PFSK-1 (cell line): ENCODE measurements at regions not wholly inside any gene's neighbourhood (a gene's known extent, or its start where the extent isn't known, plus 50 kb on each side); places are given as distances from the start of the nearest gene placed in this dataset.

Experiments
- FOXP2 ChIP-seq: optimal IDR thresholded peaks from 2 replicates; pipeline ENCODE3; 2011; ENCODE audit warnings: borderline replicate concordance, control low read depth, inconsistent platforms; ENCODE audit not compliant: insufficient read depth; ENCODE audit errors: extremely low read length, extremely low read depth
- POLR2AphosphoS5 ChIP-seq: IDR thresholded peaks from 2 replicates; pipeline ENCODE4 v1.6.1; 2012; ENCODE audit warnings: low read depth, mild to moderate bottlenecking, control low read depth, low read length, moderate library complexity
- SIN3A ChIP-seq: IDR thresholded peaks from 2 replicates; pipeline ENCODE4 v1.6.1; 2012; ENCODE audit warnings: mild to moderate bottlenecking, low read length, moderate library complexity, borderline replicate concordance; ENCODE audit not compliant: insufficient read depth
- TAF1 ChIP-seq: IDR thresholded peaks from 2 replicates; pipeline ENCODE4 v1.6.1; 2012; ENCODE audit warnings: low read length, control low read depth, borderline replicate concordance; ENCODE audit not compliant: insufficient read depth
- TF ChIP-seq, protein P1 (sequence below), 2 experiments: IDR thresholded peaks; 2 replicates each; pipeline versions ENCODE4 v1.6.1 to v1.8.0; 2011 to 2012; ENCODE audit warnings: low read depth in 2 of 2, low read length in 2 of 2, control low read depth in 1 of 2, inconsistent platforms in 1 of 2, mild to moderate bottlenecking in 1 of 2, moderate library complexity in 1 of 2; ENCODE audit not compliant: insufficient read depth in 1 of 2

DNA sequence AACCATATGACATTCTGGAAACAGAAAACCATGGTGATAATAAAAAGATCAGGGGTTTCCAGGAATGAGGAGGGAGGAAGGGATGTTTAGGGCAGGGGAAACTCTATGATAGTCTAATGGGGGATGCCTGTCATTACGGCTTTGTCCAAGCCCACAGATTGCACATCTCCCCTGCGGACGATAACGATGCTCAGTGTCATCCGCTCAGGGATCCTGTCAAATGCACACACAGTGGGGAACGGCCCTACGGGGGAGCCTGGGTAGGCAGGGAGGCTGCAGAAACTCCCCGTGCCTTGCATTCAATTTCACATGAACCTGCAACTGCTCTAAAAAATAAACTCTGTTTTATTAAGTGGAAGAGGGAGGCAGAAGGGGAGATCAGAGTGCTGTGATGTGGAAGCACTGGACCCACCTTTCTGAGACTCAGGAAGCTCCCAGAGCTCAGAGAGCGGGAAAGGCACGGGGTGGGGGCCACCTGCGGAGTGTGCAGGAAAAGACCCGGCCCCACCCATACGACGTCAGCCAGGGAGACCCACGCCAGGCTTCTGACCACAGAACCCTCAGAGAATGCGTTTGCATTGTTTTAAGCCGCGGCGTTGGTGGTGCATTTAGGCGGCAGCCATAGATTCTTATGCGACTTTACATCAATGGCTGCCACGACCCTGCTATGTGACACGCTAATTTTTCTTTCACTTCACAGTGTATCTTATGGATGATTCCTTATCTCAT, 543.5 kb downstream of the BRD1 start:
- no peak for TF ChIP-seq SIN3A
- no peak for TF ChIP-seq FOXP2
- TF ChIP-seq, protein P1, sequence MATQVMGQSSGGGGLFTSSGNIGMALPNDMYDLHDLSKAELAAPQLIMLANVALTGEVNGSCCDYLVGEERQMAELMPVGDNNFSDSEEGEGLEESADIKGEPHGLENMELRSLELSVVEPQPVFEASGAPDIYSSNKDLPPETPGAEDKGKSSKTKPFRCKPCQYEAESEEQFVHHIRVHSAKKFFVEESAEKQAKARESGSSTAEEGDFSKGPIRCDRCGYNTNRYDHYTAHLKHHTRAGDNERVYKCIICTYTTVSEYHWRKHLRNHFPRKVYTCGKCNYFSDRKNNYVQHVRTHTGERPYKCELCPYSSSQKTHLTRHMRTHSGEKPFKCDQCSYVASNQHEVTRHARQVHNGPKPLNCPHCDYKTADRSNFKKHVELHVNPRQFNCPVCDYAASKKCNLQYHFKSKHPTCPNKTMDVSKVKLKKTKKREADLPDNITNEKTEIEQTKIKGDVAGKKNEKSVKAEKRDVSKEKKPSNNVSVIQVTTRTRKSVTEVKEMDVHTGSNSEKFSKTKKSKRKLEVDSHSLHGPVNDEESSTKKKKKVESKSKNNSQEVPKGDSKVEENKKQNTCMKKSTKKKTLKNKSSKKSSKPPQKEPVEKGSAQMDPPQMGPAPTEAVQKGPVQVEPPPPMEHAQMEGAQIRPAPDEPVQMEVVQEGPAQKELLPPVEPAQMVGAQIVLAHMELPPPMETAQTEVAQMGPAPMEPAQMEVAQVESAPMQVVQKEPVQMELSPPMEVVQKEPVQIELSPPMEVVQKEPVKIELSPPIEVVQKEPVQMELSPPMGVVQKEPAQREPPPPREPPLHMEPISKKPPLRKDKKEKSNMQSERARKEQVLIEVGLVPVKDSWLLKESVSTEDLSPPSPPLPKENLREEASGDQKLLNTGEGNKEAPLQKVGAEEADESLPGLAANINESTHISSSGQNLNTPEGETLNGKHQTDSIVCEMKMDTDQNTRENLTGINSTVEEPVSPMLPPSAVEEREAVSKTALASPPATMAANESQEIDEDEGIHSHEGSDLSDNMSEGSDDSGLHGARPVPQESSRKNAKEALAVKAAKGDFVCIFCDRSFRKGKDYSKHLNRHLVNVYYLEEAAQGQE (IDR thresholded peaks at IDR 0.05; ENCODE audit: insufficient read depth in 1 of 2, low read depth in 2 of 2, low read length in 2 of 2), result no peak
- no peak for TF ChIP-seq TAF1
- no peak for TF ChIP-seq POLR2AphosphoS5

DNA sequence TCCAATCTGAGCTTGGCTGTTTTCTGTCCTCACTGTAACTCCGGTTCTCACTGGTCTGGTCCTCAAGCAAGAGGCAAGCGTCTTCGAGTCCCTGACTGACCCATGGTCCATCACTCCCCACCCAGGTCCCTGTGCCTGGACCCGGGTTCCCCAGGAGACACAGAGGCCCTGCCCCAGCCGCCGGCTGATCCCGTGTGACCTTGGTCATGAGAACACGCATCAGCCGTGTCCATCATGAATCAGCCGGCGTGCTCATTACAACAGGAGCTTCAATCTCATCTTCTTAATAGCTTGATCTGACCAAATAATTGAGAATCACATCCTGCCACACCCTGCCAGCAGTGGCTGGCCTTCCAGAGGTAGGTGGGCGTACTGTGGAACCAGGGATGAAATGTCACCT, 545.1 kb downstream of the BRD1 start:
- TF ChIP-seq POLR2AphosphoS5 (no peak), FOXP2 (no peak), TAF1 (no peak), SIN3A (no peak)
- TF ChIP-seq, protein P1 (IDR thresholded peaks at IDR 0.05; ENCODE audit: insufficient read depth in 1 of 2, low read depth in 2 of 2, low read length in 2 of 2), result no peak

DNA sequence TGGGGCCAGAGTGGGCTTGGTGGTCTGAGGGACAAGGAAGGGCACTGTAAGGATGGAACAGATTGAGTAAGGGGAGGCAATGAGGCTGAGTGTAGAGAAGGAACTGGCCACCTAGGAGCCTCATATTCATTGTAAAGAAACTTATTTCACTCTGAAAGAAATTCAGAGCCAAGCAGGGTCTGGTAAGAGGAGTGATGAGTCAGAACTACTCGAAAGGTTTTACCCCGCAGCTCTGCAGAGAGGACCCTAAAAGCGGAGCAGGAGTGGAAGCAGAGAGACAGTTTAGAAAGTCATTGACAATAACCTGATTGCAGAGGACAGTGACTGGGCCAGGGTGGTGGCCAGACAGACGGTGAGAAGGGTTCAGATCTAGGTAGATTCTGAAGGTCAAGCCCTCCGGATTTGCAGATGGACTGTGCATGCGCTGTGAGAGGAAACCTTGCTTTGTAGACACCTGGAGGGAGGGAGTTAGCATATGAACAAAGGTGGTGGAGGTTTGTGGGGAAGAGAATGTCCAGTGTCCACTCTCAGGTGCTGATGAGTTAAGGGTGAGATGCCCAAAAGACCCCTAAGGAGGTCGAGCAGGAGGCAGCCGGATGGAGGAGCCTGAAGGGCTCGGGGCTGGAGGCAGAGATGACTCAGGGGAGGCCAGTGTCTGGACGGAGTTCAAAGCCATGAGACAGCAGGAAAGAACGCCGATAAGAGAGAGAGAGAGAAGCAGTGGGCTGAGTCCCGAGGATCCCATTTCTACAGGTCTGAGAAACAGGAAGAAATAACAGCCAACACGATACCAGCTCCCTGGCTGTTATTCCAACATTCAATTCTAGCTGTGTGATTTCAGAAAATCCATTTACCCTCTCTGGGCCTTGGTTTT, 546.0 kb downstream of the BRD1 start:
- no peak for TF ChIP-seq SIN3A
- TF ChIP-seq, protein P1 (IDR thresholded peaks at IDR 0.05; ENCODE audit: insufficient read depth in 1 of 2, low read depth in 2 of 2, low read length in 2 of 2), result no peak
- no peak for TF ChIP-seq POLR2AphosphoS5
- TF ChIP-seq FOXP2, result no peak
- TF ChIP-seq TAF1, result no peak

DNA sequence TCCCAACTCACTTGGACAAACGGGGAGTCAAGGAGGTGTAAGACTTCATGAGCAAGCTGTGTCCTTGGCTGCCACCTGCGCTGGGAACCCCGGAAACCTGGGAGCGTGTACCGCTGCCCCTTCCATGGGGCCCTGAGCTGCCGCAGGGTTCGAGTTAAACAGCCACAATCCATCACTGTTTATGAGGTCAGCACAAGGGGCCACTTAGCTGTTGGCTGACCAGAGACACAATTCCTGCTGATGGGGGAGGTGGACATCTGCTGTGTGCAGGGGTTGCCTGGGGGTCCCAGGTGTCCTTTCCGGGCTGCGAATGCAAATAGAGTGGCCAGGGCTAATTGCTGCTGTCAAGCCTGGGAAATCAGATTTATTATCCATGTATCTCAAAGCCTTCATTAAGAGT, 549.3 kb downstream of the BRD1 start:
- TF ChIP-seq FOXP2, result no peak
- TF ChIP-seq SIN3A, result no peak
- no peak for TF ChIP-seq TAF1
- no peak for TF ChIP-seq POLR2AphosphoS5
- TF ChIP-seq, protein P1 (IDR thresholded peaks at IDR 0.05; ENCODE audit: insufficient read depth in 1 of 2, low read depth in 2 of 2, low read length in 2 of 2), result no peak
